Activated CD4-positive, CD25-positive, alpha-beta regulatory T cell treated with anti-CD3 and anti-CD28 coated beads, Interleukin-2, amount 50 U/mL, for 24 hours (primary cell): ENCODE measurements at regions not wholly inside any gene's neighbourhood (a gene's known extent, or its start where the extent isn't known, plus 50 kb on each side); places are given as distances from the start of the nearest gene placed in this dataset.
"Not testable (repeated sequence)": the region's sequence is repeated elsewhere in the genome, so short reads cannot be mapped to it uniquely, and the experiment has no call there.

ENCODE experiments used
- ATAC-seq, 2 donors: fragments of 150-1000 bp; cut with Tn5 transposase; one replicate each; pipeline ENCODE4 v1.10.0; 2021; ENCODE audit warnings: mild to moderate bottlenecking in 1 of 2, moderate library complexity in 1 of 2

DNA sequence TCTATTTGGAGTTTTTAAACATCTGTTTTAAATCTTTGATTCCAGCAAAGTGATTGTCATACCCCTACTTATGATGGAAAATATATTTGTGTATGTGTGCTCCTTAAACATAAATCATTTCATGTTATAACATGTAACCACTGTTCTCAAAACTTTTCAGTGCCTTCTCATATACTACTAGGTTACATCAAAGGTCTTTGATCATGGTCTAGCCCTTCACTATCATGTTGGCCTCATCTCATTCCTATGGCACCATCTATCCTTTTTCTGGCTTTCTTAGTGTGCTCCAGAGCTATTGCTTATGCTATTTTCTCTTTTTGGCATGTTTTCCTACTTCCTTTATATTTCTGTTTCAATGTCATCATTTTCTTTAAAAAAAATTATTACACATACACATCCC, 367.9 kb upstream of the SLC39A10 start:
- no peak for ATAC-seq

DNA sequence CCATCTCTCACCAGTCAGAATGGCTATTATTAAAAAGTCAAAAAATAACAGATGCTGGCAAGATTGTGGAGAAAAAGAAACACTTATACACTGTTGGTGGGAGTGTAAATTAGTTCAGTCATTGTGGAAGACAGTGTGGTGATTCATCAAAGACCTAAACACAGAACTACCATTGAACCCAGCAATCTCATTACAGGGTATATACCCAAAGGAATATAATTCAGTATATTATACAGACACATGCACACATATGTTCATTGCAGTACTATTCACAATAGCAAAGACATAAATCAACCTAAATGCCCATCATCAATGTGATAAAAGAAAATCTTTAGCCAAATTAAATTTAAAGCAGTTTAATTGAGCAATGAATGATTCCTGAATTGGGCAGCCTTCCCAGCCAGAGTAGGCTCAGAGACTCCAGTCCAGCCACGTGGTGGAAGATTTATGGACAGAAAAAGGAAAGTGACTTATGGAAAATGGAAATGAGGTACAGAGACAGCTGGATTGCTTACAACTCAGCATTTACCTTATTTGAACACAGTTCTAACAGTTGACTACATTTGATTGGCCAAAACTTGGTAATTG, 377.1 kb upstream of the SLC39A10 start:
- ATAC-seq = no peak

DNA sequence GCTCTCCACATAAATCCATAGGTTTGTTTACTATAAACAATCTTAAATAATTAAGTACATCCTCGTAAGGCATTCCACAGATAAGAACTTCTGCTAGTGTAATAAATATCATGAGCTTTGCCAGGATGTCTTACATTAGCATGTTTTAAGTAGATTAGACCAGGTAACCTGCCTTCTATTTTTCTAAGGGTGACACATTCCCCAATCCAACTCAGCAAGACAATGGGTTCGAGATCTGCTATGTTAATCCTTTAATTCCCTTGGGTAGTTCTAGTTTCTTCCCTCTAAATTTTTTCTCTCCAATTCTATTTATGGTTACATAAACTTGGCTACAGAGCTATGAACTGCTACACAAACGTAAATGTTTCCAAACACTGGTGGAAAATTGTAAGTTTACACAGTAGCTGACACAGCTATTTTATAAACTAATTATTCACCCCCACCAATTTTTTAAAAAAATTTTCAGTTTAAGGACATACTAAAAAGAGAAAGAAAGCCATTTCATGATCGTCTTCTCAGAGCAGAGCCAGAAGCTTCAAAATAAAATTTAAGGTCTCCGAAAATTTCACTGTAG, 386.5 kb upstream of the SLC39A10 start:
- no peak for ATAC-seq

DNA sequence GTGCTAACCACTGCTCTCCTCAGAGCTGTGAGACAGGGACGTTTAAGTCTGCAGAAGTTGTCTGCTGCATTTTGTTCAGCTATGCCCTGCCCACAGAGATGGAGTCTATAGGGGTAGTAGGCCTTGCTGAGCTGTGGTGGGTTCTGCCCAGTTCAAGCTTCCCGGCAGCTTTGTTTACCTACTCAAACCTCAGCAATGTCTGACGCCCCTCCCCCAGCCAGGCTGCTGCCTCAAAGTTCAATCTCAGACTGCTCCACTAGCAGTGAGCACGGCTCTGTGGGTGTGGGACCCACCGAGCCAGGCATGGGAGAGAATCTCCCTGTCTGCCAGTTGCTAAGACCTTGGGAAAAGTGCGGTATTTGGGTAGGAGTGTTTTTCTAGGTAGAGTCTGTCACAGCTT, 387.8 kb upstream of the SLC39A10 start:
- no peak for ATAC-seq

DNA sequence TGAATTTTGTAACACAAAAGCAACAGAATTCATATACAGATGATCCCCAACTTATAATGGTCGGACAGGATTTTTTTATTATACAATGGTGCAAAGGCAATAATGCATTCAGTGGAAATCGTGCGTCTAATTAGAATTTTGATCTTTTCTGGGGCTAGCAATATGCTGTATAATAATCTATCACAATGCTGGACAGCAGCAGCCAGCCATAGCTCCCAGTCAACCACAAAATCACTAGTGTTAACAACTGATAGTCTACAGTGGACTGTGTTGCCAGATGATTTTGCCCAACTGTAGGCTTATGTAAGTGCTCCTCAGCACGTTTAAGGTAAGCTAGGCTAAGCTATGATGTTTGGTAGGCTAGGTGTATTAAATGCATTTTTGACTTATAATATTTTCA, 399.0 kb upstream of the SLC39A10 start:
- ATAC-seq = no peak

DNA sequence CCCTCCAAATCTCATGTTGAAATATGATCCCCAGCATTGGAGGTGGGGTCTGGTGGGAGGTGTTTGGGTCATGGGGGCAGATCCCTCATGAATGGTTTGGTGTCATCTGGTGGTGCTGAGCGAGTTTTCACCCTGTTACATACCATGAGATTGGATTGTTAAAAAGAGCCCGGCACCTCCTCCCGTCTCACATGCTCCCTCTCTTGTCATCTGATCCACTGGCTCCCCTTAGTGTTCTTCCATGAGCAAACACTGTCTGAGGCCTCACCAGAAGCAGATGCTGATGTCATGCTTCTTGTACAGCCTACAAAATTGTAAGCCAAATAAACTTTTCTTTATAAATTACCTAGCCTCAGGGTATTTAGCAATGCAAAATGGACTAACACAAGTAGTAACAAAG, 405.0 kb upstream of the SLC39A10 start:
- no peak for ATAC-seq

DNA sequence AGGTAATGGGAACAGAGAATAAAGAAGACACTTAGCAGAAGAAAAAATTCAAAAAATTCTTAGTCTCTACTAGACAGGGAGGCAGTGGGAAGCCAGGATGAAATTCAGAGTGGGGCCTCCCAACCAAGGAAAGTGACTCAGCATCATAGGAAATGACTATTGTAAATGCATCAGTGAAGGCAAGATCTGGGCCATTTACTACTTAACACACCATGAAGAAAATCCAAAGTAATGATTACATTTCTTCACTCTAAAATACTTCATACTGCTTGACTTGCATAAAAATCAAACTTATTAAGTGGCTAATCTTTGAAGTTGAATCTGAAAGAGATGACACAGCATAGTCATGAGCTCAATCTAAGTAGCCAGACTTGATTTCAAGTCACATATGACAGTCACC, 405.8 kb upstream of the SLC39A10 start:
- ATAC-seq = no peak

DNA sequence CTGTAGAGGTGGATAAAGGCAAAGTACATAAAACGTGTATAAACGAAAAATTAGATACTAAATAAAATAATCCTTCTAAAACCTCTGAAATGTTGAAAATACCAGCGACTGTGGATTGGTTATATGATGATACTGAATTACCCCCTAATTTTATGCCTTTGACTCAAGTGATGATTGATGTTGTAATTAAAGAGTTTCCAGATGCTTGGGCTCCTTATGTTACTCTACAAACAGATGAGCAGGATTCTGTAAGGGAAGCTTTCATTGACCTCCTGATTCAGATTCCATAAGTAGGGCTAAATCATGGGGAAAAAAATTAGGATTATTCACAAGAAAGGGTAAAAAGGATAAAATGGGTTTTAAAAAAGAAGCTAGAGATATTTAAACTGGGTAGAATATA, 418.2 kb upstream of the SLC39A10 start:
- ATAC-seq = no peak

DNA sequence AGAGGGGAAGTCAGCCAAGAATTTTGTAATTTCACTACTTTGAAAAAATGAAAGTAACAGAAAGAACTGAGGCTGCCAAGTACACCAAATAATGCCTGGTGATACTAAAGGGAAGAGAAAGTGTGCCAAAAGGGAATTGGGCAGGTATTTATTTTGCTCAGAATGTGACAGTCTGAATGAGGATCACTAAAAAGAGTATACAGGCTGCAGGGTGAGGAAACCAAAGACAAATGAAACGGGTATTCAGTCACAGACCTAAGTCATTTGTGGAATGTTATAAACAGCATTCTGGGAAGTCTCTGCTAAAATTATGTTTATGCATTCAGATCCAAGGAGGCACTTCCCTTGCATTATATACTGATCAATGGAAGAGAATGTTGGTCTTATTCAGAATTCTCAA, 418.6 kb upstream of the SLC39A10 start:
- no peak for ATAC-seq

DNA sequence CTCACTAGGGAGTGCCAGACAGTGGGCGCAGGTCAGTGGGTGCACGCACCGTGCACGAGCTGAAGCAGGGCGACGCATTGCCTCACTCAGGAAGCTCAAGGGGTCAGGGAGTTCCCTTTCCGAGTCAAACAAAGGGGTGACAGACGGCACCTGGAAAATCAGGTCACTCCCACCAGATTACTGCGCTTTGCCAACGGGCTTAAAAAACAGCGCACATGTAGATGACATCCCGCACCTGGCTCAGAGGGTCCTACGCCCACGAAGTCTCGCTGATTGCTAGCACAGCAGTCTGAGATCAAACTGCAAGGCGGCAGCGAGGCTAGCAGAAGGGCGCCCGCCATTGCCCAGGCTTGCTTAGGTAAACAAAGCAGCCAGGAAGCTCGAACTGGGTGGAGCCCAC, 428.5 kb upstream of the SLC39A10 start:
- ATAC-seq = not testable (repeated sequence)

DNA sequence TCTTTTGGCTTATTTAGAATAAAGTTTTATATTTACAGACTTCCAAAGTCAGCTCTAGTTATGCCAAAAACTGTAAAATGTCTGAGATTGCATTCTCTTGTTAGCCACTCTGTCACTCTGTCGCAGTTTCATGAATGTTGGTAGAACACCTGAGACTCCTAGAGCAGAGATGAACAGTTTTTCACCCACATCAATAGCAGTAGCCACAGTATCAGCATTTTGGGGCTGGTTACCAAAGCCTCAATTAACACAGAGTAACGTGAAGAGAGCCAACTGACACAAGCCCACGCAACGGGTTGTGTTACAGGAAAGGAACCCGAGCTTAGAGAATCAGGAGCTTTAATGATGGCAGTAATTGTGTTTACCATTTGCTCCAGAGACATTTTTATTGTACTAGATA, 443.0 kb upstream of the SLC39A10 start:
- no peak for ATAC-seq

DNA sequence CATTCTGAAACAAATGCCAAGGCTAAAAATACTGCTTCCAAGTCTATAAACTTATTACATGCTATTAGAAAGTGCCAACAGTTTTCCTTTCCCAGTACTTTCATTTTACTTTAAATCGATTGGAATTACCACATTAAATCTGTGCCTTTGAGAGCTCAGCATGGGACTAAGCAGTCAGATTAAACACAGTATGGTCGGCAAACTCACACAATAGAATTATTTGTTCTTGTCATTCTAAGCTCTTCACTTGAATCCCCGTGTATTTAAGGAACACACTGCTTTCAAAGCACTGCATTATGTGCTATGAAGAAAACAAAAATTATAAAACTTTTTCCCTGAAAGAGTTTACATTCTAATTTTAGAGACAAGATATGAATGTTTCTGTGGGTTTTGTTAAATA, 444.4 kb upstream of the SLC39A10 start:
- no peak for ATAC-seq

DNA sequence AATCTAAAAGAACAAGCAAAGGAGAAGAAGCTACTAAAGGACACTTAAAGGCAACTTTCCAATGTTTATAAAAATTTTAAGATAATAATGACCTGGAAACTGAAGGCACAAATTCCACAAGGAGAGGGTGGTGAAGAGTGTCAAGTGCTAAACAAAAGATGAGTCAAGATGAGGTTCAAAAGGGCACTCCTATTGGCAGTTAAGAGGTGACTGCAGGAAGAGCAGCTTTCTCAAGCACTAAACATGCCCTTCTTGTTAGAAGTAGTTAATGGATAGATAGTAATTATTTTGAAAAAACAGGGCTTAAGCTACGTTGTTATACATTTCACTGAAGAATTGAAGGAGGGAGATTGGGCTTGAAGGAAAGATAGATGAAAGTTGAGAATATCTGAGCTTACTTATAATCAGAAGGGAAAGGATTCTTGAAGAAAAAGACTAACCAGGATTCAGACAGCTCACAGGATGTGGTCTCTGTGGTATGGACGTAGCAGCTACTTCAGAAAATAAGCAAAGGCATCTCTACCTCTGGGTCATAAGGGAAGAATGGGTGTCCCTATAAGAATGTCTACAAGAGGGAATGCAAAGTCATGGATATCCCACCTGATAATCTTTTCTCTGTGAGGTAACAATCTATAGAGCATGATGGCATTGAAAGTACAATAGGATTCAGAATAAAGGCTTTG, 454.7 kb upstream of the SLC39A10 start:
- no peak for ATAC-seq

DNA sequence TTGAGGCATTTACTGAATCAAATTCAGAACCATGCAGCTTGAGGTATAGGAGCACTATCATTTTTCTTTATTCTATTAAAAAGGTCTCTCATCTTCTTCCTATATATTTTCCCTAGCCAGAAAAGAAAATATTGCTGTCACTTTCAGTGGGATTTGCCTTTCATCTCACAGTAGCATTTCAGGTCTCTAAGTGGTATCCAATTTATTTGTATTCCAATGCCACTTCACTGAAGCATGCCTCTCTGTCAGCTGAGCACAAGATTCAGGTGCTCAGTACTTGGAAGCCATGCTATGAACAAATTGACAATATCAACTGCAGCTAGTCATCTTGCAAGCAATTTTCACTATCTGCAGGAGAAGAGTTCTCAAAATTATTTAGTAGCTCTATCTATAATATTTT, 457.2 kb upstream of the SLC39A10 start:
- no peak for ATAC-seq

DNA sequence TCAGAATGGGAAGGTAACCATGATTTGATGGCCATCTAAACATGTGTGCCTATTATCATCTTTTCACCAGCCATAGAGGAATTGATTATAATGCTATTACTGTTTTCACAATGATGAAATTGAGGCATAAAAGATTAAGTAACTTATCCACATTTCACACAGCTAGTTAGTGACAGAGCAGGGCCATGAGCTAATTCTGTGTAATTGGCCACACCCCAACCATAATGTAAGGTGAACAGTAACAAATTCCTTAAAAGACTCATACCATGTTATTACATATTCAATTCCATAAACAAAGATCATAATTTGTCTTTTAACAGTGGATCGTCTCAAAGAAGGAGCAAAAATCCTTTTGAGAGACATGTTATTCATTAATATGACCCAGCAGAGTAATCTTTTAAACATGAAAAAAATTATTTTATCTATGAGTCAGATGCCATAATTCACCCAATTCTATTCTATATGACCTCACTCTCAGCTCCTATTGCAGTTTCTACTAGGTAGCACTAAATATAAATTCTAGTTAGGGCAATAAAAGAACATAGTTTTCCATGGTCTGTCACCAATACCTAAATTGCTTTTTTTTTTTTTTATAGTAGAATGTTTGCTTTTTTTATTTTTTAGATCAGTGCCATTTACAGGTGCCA, 475.8 kb upstream of the SLC39A10 start:
- no peak for ATAC-seq

DNA sequence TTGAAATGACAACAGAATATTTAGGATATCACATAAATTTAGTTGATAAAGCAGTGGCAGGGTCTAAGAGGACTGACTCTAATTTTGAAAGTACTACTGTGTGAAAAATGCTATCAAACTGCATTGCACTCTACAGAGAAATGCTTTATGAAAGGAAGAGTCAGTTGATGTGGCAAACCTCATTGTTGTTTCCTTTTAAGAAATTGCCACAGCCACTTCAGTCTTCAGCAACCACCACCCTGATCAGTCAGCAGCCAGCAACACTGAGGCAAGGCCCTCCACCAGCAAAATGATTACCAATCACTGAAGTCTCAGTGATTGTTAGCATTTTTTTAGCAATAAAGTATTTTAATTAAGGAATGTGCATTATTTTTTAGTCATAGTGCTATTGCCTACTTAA, 488.7 kb upstream of the SLC39A10 start:
- ATAC-seq = no peak

DNA sequence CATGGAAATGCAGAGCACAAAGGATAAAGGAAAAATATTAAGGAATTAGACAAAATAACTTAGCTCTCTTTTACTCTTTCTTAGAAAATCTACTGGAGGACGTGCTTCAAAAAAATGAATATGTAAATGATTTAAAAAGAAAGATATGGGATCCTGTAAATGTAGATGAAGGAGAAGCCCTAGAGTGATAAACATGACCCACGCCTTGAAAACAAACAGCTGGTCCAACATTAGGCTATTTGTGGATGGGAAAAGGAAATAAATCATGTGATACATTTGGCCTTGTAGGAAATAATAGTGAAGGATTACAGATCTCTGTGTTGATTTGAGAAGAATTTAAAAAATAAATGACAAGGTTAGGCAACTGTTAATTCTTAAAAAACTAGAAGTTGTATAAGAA, 492.1 kb upstream of the SLC39A10 start:
- ATAC-seq = no peak

DNA sequence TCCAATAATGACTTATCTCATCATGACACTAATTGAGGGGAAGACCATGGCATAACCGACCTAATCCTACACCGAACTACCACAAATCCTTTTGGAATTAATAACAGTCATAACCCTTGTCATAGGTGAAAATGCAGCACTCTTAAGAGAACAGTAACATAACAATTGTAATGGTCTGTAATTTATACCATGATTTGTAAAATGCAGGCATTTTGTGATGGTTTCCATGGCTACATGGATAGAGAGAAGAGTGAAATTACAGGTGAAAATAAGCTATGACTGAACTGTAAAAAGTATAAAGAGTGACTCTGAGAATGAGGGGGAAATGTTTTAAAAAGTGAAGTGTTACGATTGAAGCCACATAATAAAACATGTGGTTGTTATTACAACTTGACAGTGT, 494.1 kb upstream of the SLC39A10 start:
- ATAC-seq = no peak

DNA sequence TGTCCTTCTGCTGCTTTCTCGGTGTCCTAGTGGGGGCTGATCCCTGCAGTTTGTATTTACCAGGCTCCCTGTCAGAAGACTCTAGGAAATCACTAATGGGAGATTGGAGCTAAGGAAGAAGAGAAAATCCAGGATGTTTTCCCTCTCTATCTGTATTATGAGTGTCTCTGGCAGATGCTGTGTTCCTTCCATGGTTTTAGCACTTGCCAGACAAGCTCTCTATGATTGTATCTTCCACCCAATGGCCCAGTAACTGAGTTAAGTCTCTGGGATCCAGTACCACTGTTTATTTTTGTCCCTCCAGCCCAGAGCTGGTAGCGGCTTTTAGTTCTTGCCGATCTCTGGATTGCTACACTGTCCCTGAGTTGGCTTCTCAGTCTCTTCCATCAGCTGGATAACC, 494.8 kb upstream of the SLC39A10 start:
- ATAC-seq = no peak

DNA sequence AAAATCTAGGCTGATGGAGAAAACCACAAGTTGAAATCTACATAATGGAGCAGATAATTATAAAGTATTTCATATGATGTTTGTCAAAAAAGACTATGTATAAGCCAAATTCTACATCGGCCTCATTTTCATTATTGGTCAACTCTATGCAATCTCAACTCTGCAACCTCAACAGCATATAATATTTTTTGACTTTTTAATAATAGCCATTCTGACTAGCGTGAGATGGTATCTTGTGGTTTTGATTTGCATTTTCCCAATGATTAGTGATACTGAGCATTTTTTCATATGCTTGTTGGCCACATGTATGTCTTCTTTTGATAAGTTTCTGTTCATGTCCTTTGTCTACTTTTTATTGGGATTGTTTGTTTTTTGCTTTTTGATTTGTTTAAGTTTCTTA, 496.1 kb upstream of the SLC39A10 start:
- no peak for ATAC-seq

DNA sequence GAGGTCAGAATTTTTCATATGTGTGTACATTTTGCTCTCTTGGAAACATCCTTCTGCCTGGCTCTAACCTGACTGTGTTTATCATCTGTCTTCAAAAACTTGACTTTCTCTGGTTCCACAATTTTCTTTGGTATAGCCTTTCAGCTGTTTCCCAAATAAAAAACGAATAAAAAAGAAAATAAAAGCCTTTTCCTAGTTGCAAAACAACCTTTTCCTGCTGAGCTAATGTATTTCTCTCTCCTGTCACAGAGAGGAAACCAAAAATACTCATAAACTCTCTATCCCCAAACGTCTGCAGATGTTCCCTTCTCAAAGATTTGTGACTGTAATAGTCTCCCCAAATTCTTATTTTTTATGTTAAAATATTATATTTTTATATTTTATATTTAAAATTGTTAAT, 505.3 kb upstream of the SLC39A10 start:
- ATAC-seq = no peak

DNA sequence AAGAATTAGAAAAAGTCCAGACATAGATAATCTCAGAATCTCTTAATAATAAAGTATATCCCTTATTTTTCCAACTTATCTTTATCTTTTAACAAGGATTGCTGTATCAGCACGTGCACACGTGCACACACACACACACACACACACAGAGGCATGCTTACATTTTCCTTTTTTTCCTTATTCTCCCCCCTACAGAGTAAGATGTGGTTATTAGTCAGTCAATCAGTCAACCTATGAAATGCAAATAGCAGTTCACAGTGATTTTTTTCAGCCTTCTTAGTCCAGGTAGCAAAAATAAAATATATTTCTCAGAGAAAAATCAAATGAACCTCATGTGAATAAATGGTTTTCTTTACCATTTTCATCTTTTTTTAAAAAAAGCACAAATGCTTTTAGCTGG, 506.2 kb upstream of the SLC39A10 start:
- ATAC-seq = no peak

DNA sequence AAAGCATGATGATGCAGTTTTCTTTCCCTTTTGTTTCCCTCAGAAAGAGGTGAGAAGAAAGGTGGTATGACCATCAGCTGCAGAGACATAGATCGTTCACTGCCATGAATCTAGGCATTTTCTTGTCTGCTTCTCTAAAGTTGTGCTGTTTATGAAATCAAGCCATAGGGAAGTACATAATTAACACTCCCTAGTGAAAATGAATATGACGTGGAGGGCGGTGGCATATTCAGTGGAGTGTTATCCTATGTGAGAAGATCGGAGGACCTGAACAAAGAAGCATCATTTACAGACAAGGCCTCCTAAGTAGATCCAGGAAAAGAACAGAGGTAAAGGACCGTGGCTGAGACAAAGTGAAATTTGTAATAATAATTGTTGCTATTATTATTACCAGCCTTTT, 509.0 kb upstream of the SLC39A10 start:
- ATAC-seq = no peak
